Umbilical cord (tissue), 1 donor: ENCODE measurements at regions not wholly inside any gene's neighbourhood (a gene's known extent, or its start where the extent isn't known, plus 50 kb on each side); places are given as distances from the start of the nearest gene placed in this dataset.

Source experiments
- DNase-seq: peaks from one replicate; pipeline ENCODE4 v3.0.0-alpha.2; 2015; ENCODE audit warnings: low spot score

DNA sequence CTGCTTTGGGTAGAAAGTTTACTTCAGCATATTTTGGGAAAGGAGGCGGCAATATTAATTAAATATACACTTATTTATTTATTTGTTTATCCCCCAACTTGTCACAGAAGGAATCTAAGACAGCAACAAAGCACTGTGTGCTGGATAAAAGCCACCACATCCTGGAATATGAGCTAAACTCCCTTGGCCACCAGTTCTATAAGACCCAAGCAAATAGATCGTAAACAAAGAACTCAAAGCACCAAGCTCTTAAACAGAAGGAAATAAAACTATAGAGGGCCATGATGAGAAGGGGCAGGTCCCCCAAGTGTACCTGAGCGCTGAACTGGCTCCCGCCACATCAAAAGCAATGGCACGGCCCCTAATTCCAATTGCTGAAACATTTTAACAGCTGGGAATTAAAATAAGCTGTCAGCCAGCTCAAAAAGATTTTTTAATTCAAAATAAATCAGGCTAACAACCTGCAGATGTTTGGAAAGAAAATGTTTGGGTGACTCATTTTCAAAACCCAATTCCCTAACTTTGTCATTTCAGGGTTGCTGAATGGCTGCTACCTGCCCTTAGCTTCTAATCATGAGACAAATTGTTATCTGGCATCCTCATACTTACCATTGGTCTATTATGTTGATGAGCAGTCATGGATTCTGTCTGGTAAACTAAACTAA lies 127.1 kb downstream of the SLC30A10 start:
- no peak for DNase-seq

DNA sequence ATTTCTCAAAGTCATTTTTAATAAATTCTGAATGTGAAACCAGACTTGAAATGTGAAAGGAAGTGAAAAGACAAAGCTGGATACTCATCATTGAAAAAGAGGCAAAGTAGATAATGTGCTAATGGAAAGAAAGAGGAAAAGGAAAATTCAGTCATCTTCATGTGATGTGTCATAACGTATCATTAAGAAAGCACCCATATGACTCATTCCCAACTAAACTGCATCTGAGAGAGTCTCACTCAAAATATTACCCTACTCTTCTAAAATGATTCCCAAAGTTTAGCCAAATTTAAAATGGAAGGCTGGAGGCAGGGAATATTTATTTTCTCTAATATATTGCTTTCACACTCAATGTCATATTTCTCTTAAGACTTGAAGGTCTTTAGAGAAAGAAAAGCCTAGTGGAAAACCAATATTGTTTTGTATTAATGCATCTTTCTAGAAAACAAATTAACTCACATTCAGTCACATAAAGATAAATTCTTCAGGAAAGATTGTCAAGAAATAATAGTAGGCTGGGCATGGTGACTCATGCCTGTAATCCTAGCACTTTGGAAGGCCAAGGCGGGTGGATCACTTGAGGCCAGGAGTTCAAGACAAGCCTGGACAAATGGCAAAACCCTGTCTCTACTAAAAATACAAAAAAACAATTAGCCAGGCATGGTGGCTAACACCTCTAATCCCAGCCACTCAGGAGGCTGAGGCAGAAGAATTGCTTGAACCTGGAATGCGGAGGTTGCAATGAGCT lies 129.9 kb downstream of the SLC30A10 start:
- DNase-seq = no peak

DNA sequence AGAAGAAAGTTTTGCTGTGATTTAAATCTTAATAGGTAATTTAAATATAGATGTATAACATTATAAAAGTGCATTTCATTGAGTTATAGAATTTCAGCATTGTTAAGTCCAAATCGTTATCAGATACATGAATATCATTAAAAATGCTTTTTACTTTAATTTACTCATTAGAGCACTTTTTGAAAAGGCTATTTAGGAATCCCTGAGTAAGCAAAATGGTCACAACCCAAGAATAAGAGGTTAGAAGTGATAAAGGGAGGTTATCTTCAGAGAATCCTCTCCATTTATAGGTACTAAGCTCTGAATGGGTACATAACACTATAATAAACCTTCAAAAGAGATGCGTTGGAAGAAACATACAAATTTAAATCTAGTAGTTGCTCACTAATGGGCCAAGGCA lies 130.7 kb downstream of the SLC30A10 start:
- DNase-seq = no peak

DNA sequence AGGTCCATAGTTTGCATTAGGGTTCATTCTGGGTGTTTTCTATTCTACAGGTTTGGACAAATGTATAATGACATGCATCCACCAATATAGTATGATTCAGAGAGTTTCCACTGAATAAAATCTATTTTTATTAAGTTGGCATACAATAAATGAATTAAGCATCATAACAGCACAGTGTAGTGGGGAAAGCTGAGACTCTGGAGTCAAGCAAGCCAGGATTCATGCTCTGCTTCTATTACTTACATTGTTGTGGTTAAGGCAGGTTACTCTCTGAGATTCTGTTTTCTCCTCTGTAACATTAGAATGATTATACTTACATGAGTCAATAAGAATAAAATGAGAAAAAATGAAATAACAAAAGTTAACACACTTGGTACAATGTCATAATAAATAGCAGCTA lies 131.3 kb downstream of the SLC30A10 start:
- no peak for DNase-seq

DNA sequence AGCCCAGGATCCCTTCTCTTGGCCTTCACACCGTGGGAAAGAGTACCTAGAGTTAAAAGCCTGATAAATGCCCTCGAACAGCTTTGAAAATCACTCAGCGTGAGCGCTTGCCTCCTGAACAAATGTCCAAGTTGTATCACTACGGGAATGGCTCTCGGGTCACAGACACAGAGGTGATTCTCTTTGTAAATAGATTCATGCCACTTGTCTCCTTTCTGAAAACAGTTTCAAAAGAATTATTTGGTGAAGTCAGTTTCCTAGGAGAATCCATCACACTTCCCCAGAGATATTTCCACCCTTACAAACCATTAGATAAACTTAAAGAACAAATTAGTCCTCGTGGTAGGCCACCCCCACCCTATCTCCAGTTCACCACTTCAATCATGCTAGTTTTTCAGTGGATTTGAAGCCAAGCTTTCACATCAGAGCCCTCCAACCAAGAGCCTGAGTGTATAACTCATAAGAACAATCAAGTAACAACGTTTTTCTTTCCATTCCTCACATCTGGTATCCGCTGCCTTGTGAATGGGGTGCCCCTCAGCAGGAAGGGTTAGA lies 132.9 kb downstream of the SLC30A10 start:
- DNase-seq = no peak

DNA sequence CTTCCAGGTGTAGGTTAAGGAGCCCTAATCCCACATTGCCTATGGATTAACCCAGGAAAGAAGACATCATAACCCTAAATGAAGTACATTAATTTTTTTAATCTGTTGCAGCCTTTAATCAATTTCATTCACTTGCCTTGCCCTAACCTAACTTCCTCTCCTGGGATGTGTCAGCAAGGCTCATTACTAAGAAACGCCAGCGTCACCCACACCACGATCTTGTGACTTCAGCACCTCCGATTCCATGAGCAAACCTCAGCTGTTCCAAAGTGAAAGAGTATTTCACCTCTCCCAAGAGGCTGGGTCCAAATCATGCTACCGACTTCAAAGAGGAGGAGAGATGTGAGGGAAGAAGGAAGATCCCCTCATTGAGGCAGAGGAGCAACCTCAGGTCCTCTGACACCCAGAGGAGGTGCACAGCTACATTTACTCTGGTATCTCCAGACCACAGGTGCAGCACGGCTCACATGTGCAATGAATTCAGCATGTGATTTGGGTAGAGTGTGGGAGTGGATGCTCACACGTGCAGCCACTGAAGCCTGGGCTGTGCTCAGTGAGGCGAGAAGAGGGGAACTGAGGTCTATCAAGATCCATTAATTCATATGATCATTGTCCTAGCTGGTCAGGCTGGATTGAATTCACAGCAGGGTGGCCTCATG lies 134.1 kb downstream of the SLC30A10 start:
- DNase-seq = no peak

DNA sequence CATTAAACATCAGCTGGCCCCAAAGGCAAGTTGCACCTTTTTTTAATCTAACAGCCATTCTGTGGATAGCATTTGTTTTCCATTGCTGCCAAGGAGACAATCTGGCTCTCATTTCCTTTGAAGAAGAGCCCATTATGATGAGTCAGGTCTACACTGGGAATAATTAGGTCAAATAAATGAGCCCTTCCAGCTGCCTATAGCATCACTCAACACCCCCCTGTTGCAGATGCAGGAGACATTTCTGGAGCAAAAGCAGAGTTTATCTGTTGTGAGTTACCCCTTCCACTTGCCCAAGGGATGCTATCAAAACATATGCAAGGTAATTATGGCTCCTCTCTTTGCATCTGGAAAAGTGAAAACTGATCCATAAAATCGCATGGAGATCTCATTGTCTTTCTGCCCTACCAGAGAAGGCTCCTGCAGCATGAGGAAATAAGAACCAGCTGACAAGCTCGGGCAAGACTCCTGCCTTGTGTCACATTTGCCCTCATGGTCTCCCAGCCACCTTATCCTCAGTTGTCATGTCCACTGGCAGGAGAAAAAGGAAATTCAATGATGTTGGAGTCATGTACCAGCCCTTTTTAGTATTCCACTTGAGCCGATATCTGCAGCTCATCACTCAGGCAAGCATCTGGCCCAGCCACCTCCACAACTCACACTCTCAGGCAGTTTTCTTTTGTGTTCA lies 135.9 kb downstream of the SLC30A10 start:
- DNase-seq = no peak

DNA sequence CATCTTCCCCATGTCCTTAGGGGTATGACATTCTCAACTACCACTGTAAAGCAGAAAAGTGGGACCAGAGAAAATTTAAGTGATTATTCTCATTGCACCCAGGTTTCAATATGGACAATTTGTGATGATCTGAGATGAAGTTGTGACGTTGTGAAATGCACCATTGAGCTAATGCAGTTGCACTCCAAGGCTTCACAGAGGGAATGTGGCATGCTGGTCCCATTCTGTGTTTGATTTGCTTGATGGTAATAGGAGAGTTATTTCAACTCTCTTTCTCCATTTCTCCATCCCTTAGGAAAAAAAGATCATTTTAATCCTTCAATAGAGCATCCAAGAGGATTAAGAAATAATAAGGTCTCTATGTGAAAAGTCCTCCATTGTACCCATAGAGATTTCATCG lies 136.6 kb downstream of the SLC30A10 start:
- DNase-seq = no peak

DNA sequence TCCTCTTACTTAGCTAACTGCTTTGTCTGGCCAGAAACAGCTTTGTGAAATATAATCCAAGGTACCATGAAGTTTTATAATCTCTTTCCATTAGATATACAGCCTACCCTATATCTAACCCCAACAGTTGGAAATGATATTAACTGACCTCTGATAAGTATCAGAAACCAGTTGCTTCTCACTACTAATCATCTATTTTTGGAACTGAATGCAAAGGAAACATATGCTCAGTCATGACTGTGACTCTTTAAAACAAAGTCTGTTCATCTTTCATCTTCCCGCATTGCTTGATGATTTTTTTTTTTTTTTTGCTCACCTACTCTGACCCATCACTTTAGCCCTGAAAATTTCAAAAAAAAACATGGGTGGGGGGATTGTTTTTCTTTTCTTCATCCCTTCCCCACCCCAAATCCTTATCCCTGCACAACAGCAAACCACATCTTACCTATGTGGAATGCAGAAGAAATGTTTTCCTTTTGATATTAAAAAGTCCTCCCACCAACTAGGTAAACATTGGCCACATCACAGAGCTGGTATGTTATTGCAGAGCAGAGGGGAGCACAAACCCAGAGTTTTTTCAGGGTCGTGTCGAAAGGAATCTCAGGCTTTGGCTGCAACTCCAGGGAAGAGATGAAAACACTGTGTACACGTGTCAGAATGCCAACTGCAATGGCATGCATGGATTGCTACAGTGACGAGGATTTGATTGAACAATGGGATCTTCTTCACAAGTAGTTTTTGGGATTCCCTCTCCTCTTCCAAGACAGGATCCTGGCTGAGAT lies 137.3 kb downstream of the SLC30A10 start:
- DNase-seq = no peak

DNA sequence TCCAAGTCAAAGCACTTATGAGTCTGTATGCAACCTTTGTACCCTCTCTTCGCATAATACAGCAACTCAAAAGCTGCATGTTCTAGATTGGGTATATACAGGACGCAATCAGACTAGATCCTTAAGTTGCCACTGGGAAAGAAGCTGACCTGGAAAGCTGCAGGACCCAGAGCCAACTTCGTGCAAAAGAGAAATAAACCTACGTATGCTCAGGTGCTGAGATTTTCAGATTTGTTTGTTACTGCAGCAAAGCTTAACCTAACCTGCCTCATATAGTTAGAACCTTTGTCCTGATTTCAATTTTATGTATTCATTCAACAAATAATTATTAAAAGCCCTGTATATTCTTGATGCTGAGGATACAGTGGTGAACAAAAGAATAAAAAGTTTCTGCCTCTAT lies 139.7 kb downstream of the SLC30A10 start:
- no peak for DNase-seq

DNA sequence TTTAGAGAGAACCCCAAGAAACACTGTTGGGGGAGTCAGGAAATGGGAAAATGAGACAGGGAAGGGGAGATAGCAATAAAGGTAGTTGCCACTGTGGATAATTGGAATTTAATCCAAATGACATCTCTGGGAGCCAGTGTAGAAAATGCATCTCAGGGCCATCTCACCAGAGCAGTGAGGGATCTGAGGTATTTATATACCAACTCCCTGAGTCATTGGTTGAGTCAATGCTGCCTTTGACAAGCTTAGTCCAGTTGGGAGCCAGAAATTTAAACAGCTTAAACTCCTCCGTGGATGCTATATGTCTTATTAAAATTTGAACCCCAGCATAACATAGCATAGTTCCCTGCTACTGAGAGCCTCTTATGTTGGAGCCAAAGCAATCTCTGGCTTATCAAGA lies 140.3 kb downstream of the SLC30A10 start:
- no peak for DNase-seq

DNA sequence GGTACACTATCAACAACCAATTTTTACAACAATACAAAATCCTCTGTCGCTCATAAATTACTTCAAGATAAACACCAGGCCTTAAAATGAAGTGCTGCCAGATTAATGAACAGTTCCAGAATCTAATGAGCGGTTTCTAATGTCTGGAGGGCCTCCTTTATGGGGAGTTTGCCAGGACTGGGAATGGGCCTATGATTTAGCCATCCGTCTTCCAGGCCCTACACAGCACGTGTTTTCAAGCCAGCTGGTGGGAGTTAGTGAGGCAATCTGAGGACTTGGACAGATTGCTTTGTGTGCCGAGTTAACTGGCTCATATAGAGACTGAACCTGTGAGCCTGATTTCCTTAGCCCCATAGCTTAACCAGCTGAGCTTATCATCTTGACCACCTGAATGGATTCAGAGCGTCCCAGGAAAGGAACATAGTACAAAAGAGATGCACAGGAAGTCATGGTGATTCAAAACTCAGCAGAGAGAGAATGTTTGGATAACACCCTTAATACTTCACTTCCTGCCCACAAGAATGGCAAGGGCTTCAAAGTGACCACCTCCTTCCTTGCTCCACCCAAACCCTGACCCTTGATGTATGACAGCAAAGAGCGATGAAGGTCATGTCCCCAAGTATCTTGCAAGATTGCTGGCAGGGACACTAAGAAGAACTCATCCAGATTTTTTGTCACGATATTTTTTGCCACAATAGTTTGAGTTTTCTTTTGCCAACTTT lies 143.5 kb downstream of the SLC30A10 start:
- no peak for DNase-seq

DNA sequence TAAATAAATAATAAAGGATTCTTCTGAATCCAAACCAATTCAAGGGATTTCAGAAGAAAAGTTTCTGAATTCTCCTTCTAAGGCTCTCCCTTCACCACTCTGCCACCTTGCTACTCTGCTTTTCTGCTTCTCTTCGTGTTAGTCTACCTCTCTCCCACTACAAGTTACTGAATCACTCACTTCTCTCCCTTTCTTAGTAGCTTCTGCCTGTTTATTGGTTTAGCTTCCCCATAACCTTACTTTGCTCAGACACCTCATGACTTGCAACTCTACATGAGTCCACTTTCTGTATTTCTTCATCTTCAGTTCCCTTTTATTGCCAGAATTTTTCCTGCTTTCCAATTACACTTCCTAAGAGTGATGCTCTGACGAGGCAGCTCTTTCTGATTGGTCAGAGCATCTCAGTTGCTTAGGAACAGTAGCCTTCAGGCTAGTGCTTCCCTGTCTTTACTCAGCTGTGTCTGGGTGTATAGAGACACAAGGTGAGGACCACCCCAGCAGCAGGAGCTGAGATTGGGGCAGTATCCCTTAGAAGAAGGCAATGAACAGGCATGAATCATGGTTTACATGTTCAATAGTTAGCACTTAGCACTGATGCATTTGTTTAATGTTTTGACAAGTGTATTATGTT lies 144.6 kb downstream of the SLC30A10 start:
- no peak for DNase-seq

DNA sequence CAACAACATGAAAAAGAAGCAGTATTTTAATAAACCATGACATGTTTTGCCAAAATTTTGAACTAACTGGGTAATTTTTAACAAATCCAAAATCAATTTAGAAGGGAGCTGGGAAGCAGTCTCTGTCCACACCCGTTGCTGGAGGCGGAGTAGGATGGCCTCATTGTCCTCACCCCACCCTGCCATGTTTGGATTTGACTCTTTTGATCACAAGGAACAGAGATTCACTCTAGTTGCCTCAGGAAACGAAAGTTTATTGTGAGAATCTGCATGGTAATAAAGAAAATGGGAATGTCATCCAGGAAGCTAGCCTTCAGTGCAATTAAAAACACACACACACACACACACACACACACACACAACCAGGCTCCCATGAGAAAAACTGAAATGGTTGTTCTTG lies 145.4 kb downstream of the SLC30A10 start:
- no peak for DNase-seq

DNA sequence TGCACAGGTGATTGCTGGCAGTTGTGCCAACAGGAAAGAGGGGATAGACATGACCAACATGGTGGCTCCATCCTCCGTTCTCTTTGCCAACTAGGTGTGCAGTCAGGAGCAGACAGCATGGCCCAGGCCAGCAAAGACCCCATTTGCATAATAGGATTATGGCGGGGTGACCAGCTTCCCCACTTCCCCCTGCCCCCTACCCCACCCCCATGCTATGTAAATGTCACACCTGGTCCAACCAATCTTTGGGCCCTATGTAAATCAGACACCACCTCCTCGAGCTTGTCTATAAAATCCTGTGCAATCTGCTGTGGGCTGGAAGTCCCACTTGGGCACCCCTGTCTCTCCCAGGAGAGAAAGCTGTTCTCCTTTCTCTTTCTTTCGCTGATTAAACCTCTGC lies 146.0 kb downstream of the SLC30A10 start:
- DNase-seq = no peak

DNA sequence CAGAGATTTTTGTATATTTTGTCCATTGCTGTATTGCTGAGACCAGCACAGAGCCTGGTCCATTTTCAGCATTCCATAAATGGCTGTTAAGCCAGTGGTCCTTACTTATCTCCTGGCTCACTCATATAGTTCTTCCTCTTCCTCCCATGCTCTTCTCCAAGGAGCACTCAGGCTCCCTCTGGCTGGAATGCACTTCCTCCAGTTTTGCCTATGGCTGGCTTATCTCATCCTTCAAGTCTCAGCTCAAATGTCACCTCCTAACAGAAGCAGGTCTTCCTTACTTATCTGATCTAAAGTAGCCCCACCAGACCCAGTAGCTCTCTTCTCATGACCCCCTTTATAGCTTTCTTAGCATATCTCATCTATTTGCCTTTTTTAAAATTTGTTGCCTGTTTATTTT lies 146.9 kb downstream of the SLC30A10 start:
- no peak for DNase-seq

DNA sequence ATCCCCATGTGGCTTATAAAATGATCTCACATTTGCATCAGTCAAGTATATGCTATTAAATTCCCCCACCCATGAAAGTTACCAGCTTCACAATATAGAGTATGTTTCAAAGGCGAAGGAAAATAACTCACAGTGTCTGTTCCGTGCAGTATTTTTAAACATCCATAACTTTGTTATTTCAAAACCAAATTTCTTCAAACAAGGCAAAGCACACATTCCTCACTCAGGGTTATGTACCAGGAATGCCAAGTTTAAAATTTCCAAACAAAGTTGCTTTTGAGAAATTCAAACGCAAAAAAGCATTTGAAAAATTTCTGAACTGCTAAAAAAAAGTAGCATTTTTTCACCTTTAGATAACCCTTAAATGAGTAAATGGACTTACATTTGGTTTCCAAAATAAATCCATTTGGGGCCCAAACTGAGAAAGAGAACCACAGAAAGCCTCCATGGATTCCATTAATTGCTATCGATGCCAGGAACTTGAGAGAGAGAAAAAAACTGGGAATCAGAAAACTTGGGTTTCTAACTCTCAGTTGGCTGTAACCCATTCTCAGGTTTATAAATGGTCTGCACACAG lies 149.5 kb downstream of the SLC30A10 start:
- DNase-seq = no peak

DNA sequence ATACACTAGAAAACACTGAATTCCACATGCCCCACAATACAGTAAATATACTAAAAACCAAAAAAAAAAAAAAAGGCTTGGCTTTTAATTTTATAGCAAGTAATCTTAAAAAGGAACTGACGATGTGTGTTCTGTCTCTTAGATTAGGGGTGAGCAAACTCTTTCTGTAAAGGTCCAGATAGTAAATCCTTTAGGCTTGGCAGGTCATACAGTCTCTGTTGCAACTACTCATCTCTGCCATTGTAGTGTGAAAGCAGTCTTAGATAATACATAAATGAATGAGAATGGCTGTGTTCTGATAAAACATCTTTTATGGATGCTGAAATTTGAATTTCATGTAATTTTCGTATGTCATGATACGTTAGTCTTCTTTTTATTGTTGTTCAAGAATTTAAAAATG lies 150.2 kb downstream of the SLC30A10 start:
- no peak for DNase-seq

DNA sequence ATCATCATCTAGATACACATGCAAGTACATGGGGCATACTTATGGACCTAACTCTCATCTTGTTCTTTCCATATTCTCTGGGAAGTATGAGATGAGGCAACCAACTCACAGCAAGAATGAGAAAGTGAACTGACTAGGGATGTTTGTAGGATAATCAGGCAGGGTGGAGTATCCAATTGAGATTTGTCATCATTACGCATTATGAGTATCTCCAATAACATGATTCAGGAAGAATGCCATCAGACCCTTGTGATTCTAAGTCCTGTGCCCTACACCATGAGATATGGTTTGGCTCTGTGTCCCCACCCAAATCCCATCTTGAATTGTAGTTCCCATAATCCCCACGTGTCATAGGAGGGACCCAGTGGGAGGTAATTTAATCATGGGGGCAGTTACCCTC lies 154.0 kb downstream of the SLC30A10 start:
- DNase-seq = no peak

DNA sequence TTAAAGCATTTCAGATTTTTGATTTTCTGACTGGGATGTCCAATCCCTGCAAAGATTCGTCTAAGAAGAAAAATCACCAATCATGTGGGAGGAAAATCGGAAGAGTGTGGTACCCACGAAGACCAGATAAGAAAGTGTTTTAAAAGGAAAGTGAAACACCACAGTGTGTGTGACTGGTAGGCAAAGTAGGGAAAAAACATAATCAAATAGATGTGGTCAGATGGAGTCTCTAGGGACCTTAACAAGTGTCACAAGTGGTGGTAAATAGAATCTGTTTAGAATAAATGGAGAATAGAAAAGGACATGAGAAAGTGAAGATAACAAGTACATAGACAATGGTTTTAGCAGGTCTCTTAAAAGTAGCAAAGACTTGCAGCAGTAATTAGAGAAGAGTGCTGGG lies 154.6 kb downstream of the SLC30A10 start:
- DNase-seq = no peak
